ENCODE measurements at regions not wholly inside any gene's neighbourhood (a gene's known extent, or its start where the extent isn't known, plus 50 kb on each side); places are given as distances from the start of the nearest gene placed in this dataset.

GRCh38 chr14:54105406-54105805, 148.8 kb upstream of the BMP4 start (continued):
- no peak for TF ChIP-seq MAFK (IDR thresholded peaks at IDR 0.05; ENCODE audit: low read depth, low read length)
- TF ChIP-seq SRF (IDR thresholded peaks at IDR 0.05; ENCODE audit: low read depth, low read length), result no peak
- TF ChIP-seq, protein P1, sequence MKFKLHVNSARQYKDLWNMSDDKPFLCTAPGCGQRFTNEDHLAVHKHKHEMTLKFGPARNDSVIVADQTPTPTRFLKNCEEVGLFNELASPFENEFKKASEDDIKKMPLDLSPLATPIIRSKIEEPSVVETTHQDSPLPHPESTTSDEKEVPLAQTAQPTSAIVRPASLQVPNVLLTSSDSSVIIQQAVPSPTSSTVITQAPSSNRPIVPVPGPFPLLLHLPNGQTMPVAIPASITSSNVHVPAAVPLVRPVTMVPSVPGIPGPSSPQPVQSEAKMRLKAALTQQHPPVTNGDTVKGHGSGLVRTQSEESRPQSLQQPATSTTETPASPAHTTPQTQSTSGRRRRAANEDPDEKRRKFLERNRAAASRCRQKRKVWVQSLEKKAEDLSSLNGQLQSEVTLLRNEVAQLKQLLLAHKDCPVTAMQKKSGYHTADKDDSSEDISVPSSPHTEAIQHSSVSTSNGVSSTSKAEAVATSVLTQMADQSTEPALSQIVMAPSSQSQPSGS (IDR thresholded peaks at IDR 0.05; ENCODE audit: low read length), result no peak
